Cardiac fibroblast (primary cell): ENCODE measurements at regions not wholly inside any gene's neighbourhood (a gene's known extent, or its start where the extent isn't known, plus 50 kb on each side); places are given as distances from the start of the nearest gene placed in this dataset.
"Not testable (repeated sequence)": the region's sequence is repeated elsewhere in the genome, so short reads cannot be mapped to it uniquely, and the experiment has no call there.

Experiments
- DNase-seq, 2 donors: peaks; one replicate each; pipeline versions ENCODE4 v3.0.0 to v3.0.0-alpha.2; 2010; ENCODE audit warnings: low read depth in 2 of 2
- H3K4me3 ChIP-seq, 2 donors: replicated peaks in 1 of 2; 1 replicate in 1 of 2; 2 replicates in 1 of 2; pipeline ENCODE4 v1.5.1; 2011; ENCODE audit warnings: low read depth in 2 of 2, low read length in 2 of 2, mild to moderate bottlenecking in 2 of 2, moderate library complexity in 1 of 2
- CTCF ChIP-seq: IDR thresholded peaks from one replicate; pipeline ENCODE4 v1.5.1; 2011; ENCODE audit warnings: low read depth, mild to moderate bottlenecking, low read length, inconsistent platforms

GRCh38 chr4:123024710-123025109 is 102.3 kb upstream of the NUDT6 start:
- no peak for TF ChIP-seq CTCF
- no peak overlapping the region for H3K4me3 ChIP-seq
- no peak for DNase-seq

- no peak for TF ChIP-seq CTCF
- no peak for DNase-seq
- H3K4me3 ChIP-seq, result no peak overlapping the region
These were observed 103.0 kb upstream of the NUDT6 start for GRCh38 chr4:123025398-123025797.

GRCh38 chr4:123026015-123026414 is 103.6 kb upstream of the NUDT6 start:
- not testable (repeated sequence) for H3K4me3 ChIP-seq
- DNase-seq, result peak; percentile 31 to 78

- TF ChIP-seq CTCF, result no peak
- DNase-seq, result no peak
- no peak overlapping the region for H3K4me3 ChIP-seq
These were observed 109.3 kb upstream of the NUDT6 start for GRCh38 chr4:123031664-123032063.

GRCh38 chr4:123034023-123034422 is 111.6 kb upstream of the NUDT6 start:
- no peak for TF ChIP-seq CTCF
- peak in 1 of 2 donors; percentile 16 for DNase-seq
- no peak overlapping the region for H3K4me3 ChIP-seq

GRCh38 chr4:123035239-123035638 is 112.8 kb upstream of the NUDT6 start:
- no peak overlapping the region for H3K4me3 ChIP-seq
- TF ChIP-seq CTCF, result no peak
- no peak for DNase-seq

- peak; percentile 41 to 63 for DNase-seq
- H3K4me3 ChIP-seq, result no peak overlapping the region
- no peak for TF ChIP-seq CTCF
These were observed 115.4 kb upstream of the NUDT6 start for GRCh38 chr4:123037804-123038203.
